Smooth muscle cell (in vitro differentiated cells): ENCODE measurements at regions not wholly inside any gene's neighbourhood (a gene's known extent, or its start where the extent isn't known, plus 50 kb on each side); places are given as distances from the start of the nearest gene placed in this dataset.
"Not testable (repeated sequence)": the region's sequence is repeated elsewhere in the genome, so short reads cannot be mapped to it uniquely, and the experiment has no call there.

ENCODE experiments used
- DNase-seq: peaks from one replicate; lab custom pipeline; 2025; ENCODE audit not compliant: unreplicated experiment; lab: John Stamatoyannopoulos, UW
- H2AFZ ChIP-seq: fragments of 200-600 bp; sonication (generic); 2 replicates; pipeline ENCODE4 v1.6.0; 2016; ENCODE audit warnings: antibody characterized with exemption, low read depth, mild to moderate bottlenecking
- H3F3A ChIP-seq: fragments of 200-600 bp; sonication (generic); 2 replicates; pipeline ENCODE4 v1.6.0; 2017; ENCODE audit warnings: antibody characterized with exemption, low read depth
- H3K27ac ChIP-seq: fragments of 200-600 bp; sonication (generic); 2 replicates; pipeline ENCODE4 v1.5.1; 2016; ENCODE audit warnings: low read depth, mild to moderate bottlenecking
- H3K27me3 ChIP-seq: fragments of 200-600 bp; sonication (generic); 2 replicates; pipeline ENCODE4 v1.6.1; 2016; ENCODE audit warnings: low read depth, mild to moderate bottlenecking
- H3K36me3 ChIP-seq: fragments of 200-600 bp; sonication (generic); 2 replicates; pipeline ENCODE4 v1.5.1; 2016; ENCODE audit warnings: low read depth
- H3K4me1 ChIP-seq: fragments of 200-600 bp; sonication (generic); 2 replicates; pipeline ENCODE4 v1.5.1; 2016; ENCODE audit warnings: low read depth
- H3K4me2 ChIP-seq: fragments of 200-600 bp; sonication (generic); 2 replicates; pipeline ENCODE4 v1.6.0; 2016; ENCODE audit warnings: mild to moderate bottlenecking
- H3K4me3 ChIP-seq: fragments of 200-600 bp; sonication (generic); 2 replicates; pipeline ENCODE4 v1.5.1; 2016; ENCODE audit warnings: mild to moderate bottlenecking
- H3K79me2 ChIP-seq: fragments of 200-600 bp; sonication (generic); 2 replicates; pipeline ENCODE4 v1.6.0; 2016; ENCODE audit warnings: low read depth, mild to moderate bottlenecking
- H3K9ac ChIP-seq: fragments of 200-600 bp; sonication (generic); 2 replicates; pipeline ENCODE4 v1.6.0; 2016; ENCODE audit warnings: low read depth
- H3K9me3 ChIP-seq: fragments of 200-600 bp; sonication (generic); replicated peaks from 2 replicates; pipeline ENCODE4 v1.5.1; 2016; ENCODE audit warnings: low read depth
- H4K20me1 ChIP-seq: fragments of 200-600 bp; sonication (generic); 2 replicates; pipeline ENCODE4 v1.6.0; 2016; ENCODE audit warnings: low read depth
- WGBS: methylation state at CpG from one replicate; pipeline ENCODE4 v1.1.7; 2016; ENCODE audit warnings: low lambda C conversion rate; 5-methylcytosine and 5-hydroxymethylcytosine counted together
- TF ChIP-seq, protein P1 (sequence below): fragments of 200-600 bp; sonication (generic); IDR thresholded peaks from 2 replicates; pipeline ENCODE4 v1.5.1; 2017; ENCODE audit warnings: borderline replicate concordance, mild to moderate bottlenecking, antibody characterized with exemption; ENCODE audit not compliant: insufficient read depth, poor library complexity, severe bottlenecking

DNA sequence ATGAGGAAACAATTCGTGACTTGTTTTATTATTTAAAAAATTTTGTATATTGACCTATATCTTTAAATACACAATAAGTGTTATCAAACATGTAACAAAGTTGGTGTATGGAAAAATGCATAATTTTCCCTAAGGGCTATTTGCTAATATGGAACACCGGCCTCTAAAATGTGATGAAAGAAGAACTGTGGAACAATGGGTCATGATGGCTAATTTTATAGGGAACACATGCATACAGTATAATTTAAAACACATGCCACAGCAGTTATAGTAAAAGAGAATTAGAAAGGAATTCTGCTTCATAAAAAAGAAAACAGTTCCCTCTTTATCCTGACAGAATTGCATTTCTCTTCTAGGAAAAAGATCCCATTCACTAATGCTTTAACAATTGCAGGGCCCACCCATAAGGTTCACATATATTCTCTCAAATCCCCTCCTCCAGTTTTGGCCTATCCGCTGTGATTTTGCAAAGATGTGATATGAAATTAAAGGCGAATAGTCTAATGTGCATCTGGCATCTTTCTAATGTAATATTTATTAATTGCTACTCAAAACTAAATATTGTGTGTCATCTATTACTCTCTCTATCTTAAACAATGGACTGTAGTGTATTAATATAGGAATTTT lies 628.1 kb upstream of the CITED2 start:
- H3K4me1 ChIP-seq, result peaks cover 17% of the 10 kb centered on the region
- TF ChIP-seq, protein P1, sequence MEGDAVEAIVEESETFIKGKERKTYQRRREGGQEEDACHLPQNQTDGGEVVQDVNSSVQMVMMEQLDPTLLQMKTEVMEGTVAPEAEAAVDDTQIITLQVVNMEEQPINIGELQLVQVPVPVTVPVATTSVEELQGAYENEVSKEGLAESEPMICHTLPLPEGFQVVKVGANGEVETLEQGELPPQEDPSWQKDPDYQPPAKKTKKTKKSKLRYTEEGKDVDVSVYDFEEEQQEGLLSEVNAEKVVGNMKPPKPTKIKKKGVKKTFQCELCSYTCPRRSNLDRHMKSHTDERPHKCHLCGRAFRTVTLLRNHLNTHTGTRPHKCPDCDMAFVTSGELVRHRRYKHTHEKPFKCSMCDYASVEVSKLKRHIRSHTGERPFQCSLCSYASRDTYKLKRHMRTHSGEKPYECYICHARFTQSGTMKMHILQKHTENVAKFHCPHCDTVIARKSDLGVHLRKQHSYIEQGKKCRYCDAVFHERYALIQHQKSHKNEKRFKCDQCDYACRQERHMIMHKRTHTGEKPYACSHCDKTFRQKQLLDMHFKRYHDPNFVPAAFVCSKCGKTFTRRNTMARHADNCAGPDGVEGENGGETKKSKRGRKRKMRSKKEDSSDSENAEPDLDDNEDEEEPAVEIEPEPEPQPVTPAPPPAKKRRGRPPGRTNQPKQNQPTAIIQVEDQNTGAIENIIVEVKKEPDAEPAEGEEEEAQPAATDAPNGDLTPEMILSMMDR, result no peak
- no peaks in the 10 kb centered on the region for H3K27me3 ChIP-seq
- 82% methylated on average over 4 of the region's 4 CpGs for WGBS
- no peaks in the 10 kb centered on the region for H4K20me1 ChIP-seq
- peaks cover 7% of the 10 kb centered on the region for H3F3A ChIP-seq
- H3K79me2 ChIP-seq, result no peaks in the 10 kb centered on the region
- peak overlapping the region; percentile 33 for H2AFZ ChIP-seq
- peak overlapping the region; percentile 17 for H3K27ac ChIP-seq
- H3K9me3 ChIP-seq, result no peaks in the 10 kb centered on the region
- peak overlapping the region; percentile 42 for H3K4me2 ChIP-seq
- H3K9ac ChIP-seq, result no peak overlapping the region
- DNase-seq, result no peak
- H3K4me3 ChIP-seq, result no peak overlapping the region
- H3K36me3 ChIP-seq, result no peaks in the 10 kb centered on the region

DNA sequence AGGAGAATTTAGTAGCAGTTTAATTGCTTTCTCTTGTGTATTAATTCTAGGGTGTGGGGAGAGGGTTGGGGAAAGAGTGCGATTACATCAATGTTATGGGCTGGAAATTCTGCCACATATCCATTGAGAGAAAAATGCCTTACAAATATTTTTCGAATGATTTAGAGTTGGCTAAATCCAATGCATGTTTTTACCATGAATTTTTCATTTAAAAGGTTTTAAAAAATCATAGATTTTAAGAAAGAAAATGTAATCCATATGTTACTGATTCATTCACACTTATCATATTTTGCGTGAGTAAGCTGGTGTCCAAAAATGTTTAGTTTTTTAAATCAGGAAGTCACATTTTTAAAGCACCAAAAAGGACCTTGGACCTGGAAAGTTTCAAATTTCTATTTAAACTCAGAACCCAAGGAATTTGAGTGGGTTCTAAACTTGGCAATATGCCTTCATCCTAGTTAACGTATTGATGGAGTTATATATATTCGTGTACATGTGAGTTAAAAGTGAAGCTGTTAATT lies 627.4 kb upstream of the CITED2 start:
- H2AFZ ChIP-seq, result peak overlapping the region; percentile 17
- H3K9ac ChIP-seq, result no peak overlapping the region
- TF ChIP-seq, protein P1, result no peak
- no peak overlapping the region for H3K4me3 ChIP-seq
- H3K36me3 ChIP-seq, result no peaks in the 10 kb centered on the region
- DNase-seq, result no peak
- no peaks in the 10 kb centered on the region for H4K20me1 ChIP-seq
- no peaks in the 10 kb centered on the region for H3K27me3 ChIP-seq
- 69% methylated on average over 5 of the region's 5 CpGs for WGBS
- H3K79me2 ChIP-seq, result no peaks in the 10 kb centered on the region
- H3K4me1 ChIP-seq, result peaks cover 17% of the 10 kb centered on the region
- H3K27ac ChIP-seq, result peak overlapping the region; percentile 17
- H3K9me3 ChIP-seq, result no peaks in the 10 kb centered on the region
- peaks cover 7% of the 10 kb centered on the region for H3F3A ChIP-seq
- H3K4me2 ChIP-seq, result peak overlapping the region; percentile 42

DNA sequence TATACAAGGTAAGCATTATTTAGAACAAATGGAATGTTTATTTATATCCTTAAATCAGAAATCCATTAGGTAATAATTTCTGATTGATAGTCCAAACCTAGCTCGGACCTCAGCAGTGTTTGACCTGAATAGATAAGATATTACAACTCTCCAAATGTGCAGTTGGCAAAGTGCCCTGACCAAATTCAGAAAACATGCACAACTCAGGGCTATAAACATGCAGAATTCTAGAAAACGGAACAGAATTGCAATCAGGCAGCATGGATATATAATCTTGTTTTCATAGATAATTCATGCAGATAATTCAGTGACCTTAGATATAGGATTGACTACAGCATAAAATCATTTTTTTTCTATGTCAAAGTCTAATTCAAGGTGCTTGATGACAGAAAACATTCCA lies 626.6 kb upstream of the CITED2 start:
- TF ChIP-seq, protein P1, result no peak
- Histone ChIP-seq H3K36me3 (no peaks in the 10 kb centered on the region), H2AFZ (no peak overlapping the region), H3K4me2 (no peak overlapping the region), H3K9ac (no peak overlapping the region), H3K4me3 (no peak overlapping the region), H3K27ac (no peak overlapping the region), H4K20me1 (no peaks in the 10 kb centered on the region), H3K27me3 (no peaks in the 10 kb centered on the region), H3K79me2 (no peaks in the 10 kb centered on the region), H3K9me3 (no peaks in the 10 kb centered on the region), H3F3A (peaks cover 7% of the 10 kb centered on the region), H3K4me1 (peaks cover 17% of the 10 kb centered on the region)
- no peak for DNase-seq
- WGBS, result 60% methylated on average over 2 of the region's 2 CpGs

DNA sequence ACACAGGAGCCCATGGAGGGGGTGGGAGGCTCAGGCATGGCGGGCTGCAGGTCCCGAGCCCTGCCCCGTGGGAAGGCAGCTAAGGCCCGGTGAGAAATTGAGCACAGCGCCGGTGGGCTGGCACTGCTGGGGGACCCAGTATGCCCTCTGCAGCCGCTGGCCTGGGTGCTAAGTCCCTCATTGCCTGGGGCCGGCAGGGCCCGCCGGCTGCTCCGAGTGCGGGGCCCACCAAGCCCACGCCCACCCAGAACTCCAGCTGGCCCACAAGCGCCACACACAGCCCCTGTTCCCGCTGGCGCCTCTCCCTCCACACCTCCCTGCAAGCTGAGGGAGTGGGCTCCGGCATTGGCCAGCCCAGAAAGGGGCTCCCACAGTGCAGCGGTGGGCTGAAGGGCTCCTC lies 625.2 kb upstream of the CITED2 start:
- peaks cover 17% of the 10 kb centered on the region for H3K4me1 ChIP-seq
- H3K4me2 ChIP-seq, H3K9me3 ChIP-seq, H3K9ac ChIP-seq, H3K36me3 ChIP-seq, DNase-seq, H3K27ac ChIP-seq, H3K79me2 ChIP-seq, H3K27me3 ChIP-seq, H3K4me3 ChIP-seq, H2AFZ ChIP-seq, H3F3A ChIP-seq, H4K20me1 ChIP-seq: not testable (repeated sequence)
- WGBS, result 94% methylated on average over 17 of the region's 18 CpGs

DNA sequence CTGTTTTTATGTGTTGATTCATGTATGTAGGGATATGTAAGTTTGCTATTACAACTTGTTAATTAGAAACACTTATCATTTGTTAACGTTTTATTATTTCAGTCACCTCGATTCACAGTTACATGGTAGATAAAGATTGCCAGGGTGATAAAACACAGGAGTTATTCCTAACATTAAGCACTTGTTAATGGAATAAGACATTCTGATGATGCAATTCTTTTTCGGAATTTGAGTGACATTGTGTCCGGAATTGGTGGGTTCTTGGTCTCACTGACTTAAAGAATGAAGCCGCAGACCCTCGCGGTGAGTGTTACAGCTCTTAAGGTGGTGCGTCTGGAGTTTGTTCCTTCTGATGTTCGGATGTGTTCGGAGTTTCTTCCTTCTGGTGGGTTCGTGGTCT lies 624.0 kb upstream of the CITED2 start:
- H3K27ac ChIP-seq, result not testable (repeated sequence)
- WGBS, result 97% methylated on average over 11 of the region's 11 CpGs

More for the DNA sequence above, 624.0 kb upstream of the CITED2 start:
- H3K4me3 ChIP-seq, H3K27me3 ChIP-seq, H3K36me3 ChIP-seq, H3F3A ChIP-seq, DNase-seq, H4K20me1 ChIP-seq, H3K4me2 ChIP-seq, H3K9ac ChIP-seq, H3K79me2 ChIP-seq, H2AFZ ChIP-seq, H3K9me3 ChIP-seq: not testable (repeated sequence)
- H3K4me1 ChIP-seq, result peaks cover 17% of the 10 kb centered on the region
